GM23338 (cell line): ENCODE measurements at regions not wholly inside any gene's neighbourhood (a gene's known extent, or its start where the extent isn't known, plus 50 kb on each side); places are given as distances from the start of the nearest gene placed in this dataset.

ENCODE experiments used
- ATAC-seq: fragments of 200-7000 bp; cut with Tn5 transposase; 3 replicates; pipeline ENCODE4 v1.9.1; 2020
- DNase-seq: peaks from one replicate; pipeline ENCODE4 v3.0.0-alpha.2; 2015; ENCODE audit warnings: low spot score
- H2AFZ ChIP-seq: fragments of 200-600 bp; sonication (generic); 2 replicates; pipeline ENCODE4 v1.8.0; 2016; ENCODE audit warnings: antibody characterized with exemption, mild to moderate bottlenecking, moderate library complexity
- H3F3A ChIP-seq: fragments of 200-600 bp; sonication (generic); replicated peaks from 2 replicates; pipeline ENCODE4 v1.8.0; 2017; ENCODE audit warnings: antibody characterized with exemption, mixed run types, low read depth
- H3K27ac ChIP-seq: fragments of 200-600 bp; sonication (generic); 2 replicates; pipeline ENCODE4 v1.6.1; 2016; ENCODE audit warnings: low read depth
- H3K27me3 ChIP-seq: fragments of 200-600 bp; sonication (generic); 2 replicates; pipeline ENCODE4 v1.8.0; 2016; ENCODE audit warnings: mild to moderate bottlenecking, mixed run types, moderate library complexity; ENCODE audit not compliant: insufficient read depth
- H3K36me3 ChIP-seq: fragments of 200-600 bp; sonication (generic); 2 replicates; pipeline ENCODE4 v1.8.0; 2016; ENCODE audit warnings: mild to moderate bottlenecking; ENCODE audit not compliant: insufficient read depth
- H3K4me1 ChIP-seq: fragments of 200-600 bp; sonication (generic); 2 replicates; pipeline ENCODE4 v1.8.0; 2016; ENCODE audit warnings: mild to moderate bottlenecking, moderate library complexity; ENCODE audit not compliant: insufficient read depth
- H3K4me2 ChIP-seq: fragments of 200-600 bp; sonication (generic); 2 replicates; pipeline ENCODE4 v1.7.1; 2017; ENCODE audit warnings: mixed run types
- H3K4me3 ChIP-seq: fragments of 200-600 bp; sonication (generic); 2 replicates; pipeline ENCODE4 v1.6.1; 2016; ENCODE audit warnings: mixed run types
- H3K79me2 ChIP-seq: fragments of 200-600 bp; sonication (generic); replicated peaks from 2 replicates; pipeline ENCODE4 v1.8.0; 2017; ENCODE audit warnings: mild to moderate bottlenecking; ENCODE audit not compliant: insufficient read depth
- H3K9me2 ChIP-seq: fragments of 200-600 bp; sonication (generic); 2 replicates; pipeline ENCODE4 v1.8.0; 2017; ENCODE audit not compliant: insufficient read depth
- H4K20me1 ChIP-seq: fragments of 200-600 bp; sonication (generic); replicated peaks from 2 replicates; pipeline ENCODE4 v1.8.0; 2017; ENCODE audit warnings: mild to moderate bottlenecking; ENCODE audit not compliant: insufficient read depth
- H3K27ac Mint-ChIP-seq: 2 replicates; pipeline ENCODE4 v1.8.0; 2020; ENCODE audit warnings: inconsistent platforms, mild to moderate bottlenecking, moderate library complexity, mixed read lengths
- H3K27me3 Mint-ChIP-seq: 3 replicates; pipeline ENCODE4 v1.8.0; 2022; ENCODE audit warnings: low read depth, mild to moderate bottlenecking, moderate library complexity, mixed read lengths, inconsistent platforms; ENCODE audit not compliant: insufficient read depth, poor library complexity
- H3K36me3 Mint-ChIP-seq: 3 replicates; pipeline ENCODE4 v1.8.0; 2021; ENCODE audit warnings: low read depth, mild to moderate bottlenecking, inconsistent platforms, moderate library complexity, mixed read lengths
- H3K4me1 Mint-ChIP-seq: 3 replicates; pipeline ENCODE4 v1.8.0; 2020; ENCODE audit warnings: mild to moderate bottlenecking, inconsistent platforms, mixed read lengths
- H3K4me3 Mint-ChIP-seq: 3 replicates; pipeline ENCODE4 v1.8.0; 2021; ENCODE audit warnings: moderate library complexity, mild to moderate bottlenecking, inconsistent platforms, mixed read lengths
- H3K9me3 Mint-ChIP-seq: 3 replicates; pipeline ENCODE4 v1.8.0; 2020; ENCODE audit warnings: moderate library complexity, mild to moderate bottlenecking, inconsistent platforms, mixed read lengths
- ETS1 ChIP-seq: IDR thresholded peaks from 2 replicates; pipeline ENCODE4 v1.6.1; 2016; ENCODE audit warnings: antibody characterized with exemption
- EZH2 ChIP-seq: fragments of 200-600 bp; sonication (generic); IDR thresholded peaks from one replicate; pipeline ENCODE4 v1.8.0; 2017; ENCODE audit warnings: antibody characterized with exemption, mild to moderate bottlenecking, low read depth; ENCODE audit not compliant: unreplicated experiment
- EZH2phosphoT487 ChIP-seq: fragments of 200-600 bp; sonication (generic); IDR thresholded peaks from one replicate; pipeline ENCODE4 v1.8.1; 2018; ENCODE audit warnings: antibody characterized with exemption; ENCODE audit not compliant: unreplicated experiment
- JUNB ChIP-seq: IDR thresholded peaks from one replicate; pipeline ENCODE4 v1.6.1; 2016; ENCODE audit warnings: antibody characterized with exemption; ENCODE audit not compliant: unreplicated experiment
- NANOG ChIP-seq: IDR thresholded peaks from 2 replicates; pipeline ENCODE4 v1.6.1; 2016; ENCODE audit warnings: antibody characterized with exemption, borderline replicate concordance
- REST ChIP-seq: IDR thresholded peaks from one replicate; pipeline ENCODE4 v1.6.1; 2018; ENCODE audit warnings: antibody characterized with exemption; ENCODE audit not compliant: unreplicated experiment
- STAT1 ChIP-seq: IDR thresholded peaks from one replicate; pipeline ENCODE4 v1.6.1; 2016; ENCODE audit warnings: antibody characterized with exemption; ENCODE audit not compliant: unreplicated experiment
- ZNF114 ChIP-seq: fragments of 250-450 bp; sonication (Bioruptor Pico); IDR thresholded peaks from 2 replicates; pipeline ENCODE4 v1.5.0; 2020; ENCODE audit warnings: mild to moderate bottlenecking, moderate library complexity
- ZNF331 ChIP-seq: fragments of 250-450 bp; sonication (Bioruptor Pico); IDR thresholded peaks from 2 replicates; pipeline ENCODE4 v1.5.0; 2020; ENCODE audit warnings: low read depth, mild to moderate bottlenecking, moderate library complexity
- TF ChIP-seq, protein P1 (sequence below), 2 experiments: fragments of 200-600 bp in 1 of 2; sonication (generic) in 1 of 2; conservative IDR thresholded peaks; 2 replicates each; pipeline versions ENCODE4 v1.5.1 to v1.6.1; 2016 to 2017; ENCODE audit warnings: antibody characterized with exemption in 2 of 2, low read depth in 2 of 2, mild to moderate bottlenecking in 2 of 2, moderate library complexity in 1 of 2
- TF ChIP-seq, protein P2 (sequence below): fragments of 250-450 bp; sonication (Bioruptor Pico); IDR thresholded peaks from 2 replicates; pipeline ENCODE4 v1.5.0; 2020; ENCODE audit warnings: mild to moderate bottlenecking, moderate library complexity

- Mint-ChIP-seq H3K4me3 (no peak overlapping the region), H3K36me3 (no peaks in the 10 kb centered on the region), H3K4me1 (peaks cover 12% of the 10 kb centered on the region), H3K27me3 (no peaks in the 10 kb centered on the region), H3K9me3 (no peaks in the 10 kb centered on the region; the same call in 1 of the 3 replicates), H3K27ac (no peak overlapping the region)
- Histone ChIP-seq H3K27me3 (no peaks in the 10 kb centered on the region), H3K4me3 (no peak overlapping the region), H3F3A (no peaks in the 10 kb centered on the region), H3K9me2 (no peaks in the 10 kb centered on the region), H3K79me2 (no peaks in the 10 kb centered on the region), H3K4me1 (no peaks in the 10 kb centered on the region), H2AFZ (no peak overlapping the region), H3K27ac (no peak overlapping the region), H3K36me3 (no peaks in the 10 kb centered on the region), H4K20me1 (no peaks in the 10 kb centered on the region), H3K4me2 (no peak overlapping the region)
- no peak for DNase-seq
- ATAC-seq: no peak
- TF ChIP-seq JUNB (no peak), STAT1 (no peak), ZNF114 (CRISPR knock-in tag) (no peak), ZNF331 (CRISPR knock-in tag) (no peak), NANOG (no peak), REST (no peak), EZH2phosphoT487 (no peak), EZH2 (no peak), ETS1 (no peak)
- TF ChIP-seq, protein P1, sequence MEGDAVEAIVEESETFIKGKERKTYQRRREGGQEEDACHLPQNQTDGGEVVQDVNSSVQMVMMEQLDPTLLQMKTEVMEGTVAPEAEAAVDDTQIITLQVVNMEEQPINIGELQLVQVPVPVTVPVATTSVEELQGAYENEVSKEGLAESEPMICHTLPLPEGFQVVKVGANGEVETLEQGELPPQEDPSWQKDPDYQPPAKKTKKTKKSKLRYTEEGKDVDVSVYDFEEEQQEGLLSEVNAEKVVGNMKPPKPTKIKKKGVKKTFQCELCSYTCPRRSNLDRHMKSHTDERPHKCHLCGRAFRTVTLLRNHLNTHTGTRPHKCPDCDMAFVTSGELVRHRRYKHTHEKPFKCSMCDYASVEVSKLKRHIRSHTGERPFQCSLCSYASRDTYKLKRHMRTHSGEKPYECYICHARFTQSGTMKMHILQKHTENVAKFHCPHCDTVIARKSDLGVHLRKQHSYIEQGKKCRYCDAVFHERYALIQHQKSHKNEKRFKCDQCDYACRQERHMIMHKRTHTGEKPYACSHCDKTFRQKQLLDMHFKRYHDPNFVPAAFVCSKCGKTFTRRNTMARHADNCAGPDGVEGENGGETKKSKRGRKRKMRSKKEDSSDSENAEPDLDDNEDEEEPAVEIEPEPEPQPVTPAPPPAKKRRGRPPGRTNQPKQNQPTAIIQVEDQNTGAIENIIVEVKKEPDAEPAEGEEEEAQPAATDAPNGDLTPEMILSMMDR (conservative IDR thresholded peaks at IDR 0.05; ENCODE audit: low read depth in 2 of 2): no peak
- TF ChIP-seq, protein P2, sequence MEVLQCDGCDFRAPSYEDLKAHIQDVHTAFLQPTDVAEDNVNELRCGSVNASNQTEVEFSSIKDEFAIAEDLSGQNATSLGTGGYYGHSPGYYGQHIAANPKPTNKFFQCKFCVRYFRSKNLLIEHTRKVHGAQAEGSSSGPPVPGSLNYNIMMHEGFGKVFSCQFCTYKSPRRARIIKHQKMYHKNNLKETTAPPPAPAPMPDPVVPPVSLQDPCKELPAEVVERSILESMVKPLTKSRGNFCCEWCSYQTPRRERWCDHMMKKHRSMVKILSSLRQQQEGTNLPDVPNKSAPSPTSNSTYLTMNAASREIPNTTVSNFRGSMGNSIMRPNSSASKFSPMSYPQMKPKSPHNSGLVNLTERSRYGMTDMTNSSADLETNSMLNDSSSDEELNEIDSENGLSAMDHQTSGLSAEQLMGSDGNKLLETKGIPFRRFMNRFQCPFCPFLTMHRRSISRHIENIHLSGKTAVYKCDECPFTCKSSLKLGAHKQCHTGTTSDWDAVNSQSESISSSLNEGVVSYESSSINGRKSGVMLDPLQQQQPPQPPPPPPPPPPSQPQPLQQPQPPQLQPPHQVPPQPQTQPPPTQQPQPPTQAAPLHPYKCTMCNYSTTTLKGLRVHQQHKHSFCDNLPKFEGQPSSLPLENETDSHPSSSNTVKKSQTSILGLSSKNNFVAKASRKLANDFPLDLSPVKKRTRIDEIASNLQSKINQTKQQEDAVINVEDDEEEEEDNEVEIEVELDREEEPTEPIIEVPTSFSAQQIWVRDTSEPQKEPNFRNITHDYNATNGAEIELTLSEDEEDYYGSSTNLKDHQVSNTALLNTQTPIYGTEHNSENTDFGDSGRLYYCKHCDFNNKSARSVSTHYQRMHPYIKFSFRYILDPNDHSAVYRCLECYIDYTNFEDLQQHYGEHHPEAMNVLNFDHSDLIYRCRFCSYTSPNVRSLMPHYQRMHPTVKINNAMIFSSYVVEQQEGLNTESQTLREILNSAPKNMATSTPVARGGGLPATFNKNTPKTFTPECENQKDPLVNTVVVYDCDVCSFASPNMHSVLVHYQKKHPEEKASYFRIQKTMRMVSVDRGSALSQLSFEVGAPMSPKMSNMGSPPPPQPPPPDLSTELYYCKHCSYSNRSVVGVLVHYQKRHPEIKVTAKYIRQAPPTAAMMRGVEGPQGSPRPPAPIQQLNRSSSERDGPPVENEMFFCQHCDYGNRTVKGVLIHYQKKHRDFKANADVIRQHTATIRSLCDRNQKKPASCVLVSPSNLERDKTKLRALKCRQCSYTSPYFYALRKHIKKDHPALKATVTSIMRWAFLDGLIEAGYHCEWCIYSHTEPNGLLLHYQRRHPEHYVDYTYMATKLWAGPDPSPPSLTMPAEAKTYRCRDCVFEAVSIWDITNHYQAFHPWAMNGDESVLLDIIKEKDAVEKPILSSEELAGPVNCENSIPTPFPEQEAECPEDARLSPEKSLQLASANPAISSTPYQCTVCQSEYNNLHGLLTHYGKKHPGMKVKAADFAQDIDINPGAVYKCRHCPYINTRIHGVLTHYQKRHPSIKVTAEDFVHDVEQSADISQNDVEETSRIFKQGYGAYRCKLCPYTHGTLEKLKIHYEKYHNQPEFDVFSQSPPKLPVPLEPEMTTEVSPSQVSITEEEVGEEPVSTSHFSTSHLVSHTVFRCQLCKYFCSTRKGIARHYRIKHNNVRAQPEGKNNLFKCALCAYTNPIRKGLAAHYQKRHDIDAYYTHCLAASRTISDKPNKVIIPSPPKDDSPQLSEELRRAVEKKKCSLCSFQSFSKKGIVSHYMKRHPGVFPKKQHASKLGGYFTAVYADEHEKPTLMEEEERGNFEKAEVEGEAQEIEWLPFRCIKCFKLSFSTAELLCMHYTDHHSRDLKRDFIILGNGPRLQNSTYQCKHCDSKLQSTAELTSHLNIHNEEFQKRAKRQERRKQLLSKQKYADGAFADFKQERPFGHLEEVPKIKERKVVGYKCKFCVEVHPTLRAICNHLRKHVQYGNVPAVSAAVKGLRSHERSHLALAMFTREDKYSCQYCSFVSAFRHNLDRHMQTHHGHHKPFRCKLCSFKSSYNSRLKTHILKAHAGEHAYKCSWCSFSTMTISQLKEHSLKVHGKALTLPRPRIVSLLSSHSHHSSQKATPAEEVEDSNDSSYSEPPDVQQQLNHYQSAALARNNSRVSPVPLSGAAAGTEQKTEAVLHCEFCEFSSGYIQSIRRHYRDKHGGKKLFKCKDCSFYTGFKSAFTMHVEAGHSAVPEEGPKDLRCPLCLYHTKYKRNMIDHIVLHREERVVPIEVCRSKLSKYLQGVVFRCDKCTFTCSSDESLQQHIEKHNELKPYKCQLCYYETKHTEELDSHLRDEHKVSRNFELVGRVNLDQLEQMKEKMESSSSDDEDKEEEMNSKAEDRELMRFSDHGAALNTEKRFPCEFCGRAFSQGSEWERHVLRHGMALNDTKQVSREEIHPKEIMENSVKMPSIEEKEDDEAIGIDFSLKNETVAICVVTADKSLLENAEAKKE (CRISPR knock-in tag): no peak
These were observed 359.4 kb upstream of the FOXG1 start for GRCh38 chr14:28407031-28407825.
